ENCODE measurements at regions not wholly inside any gene's neighbourhood (a gene's known extent, or its start where the extent isn't known, plus 50 kb on each side); places are given as distances from the start of the nearest gene placed in this dataset.

GRCh38 chr5:157965040-157965678 is 106.2 kb upstream of the CLINT1 start:
- TF ChIP-seq CTCF (IDR thresholded peaks at IDR 0.05): no peak
- no peak for TF ChIP-seq POLR2A (IDR thresholded peaks at IDR 0.05)
- no peak for TF ChIP-seq POLR2AphosphoS5 (IDR thresholded peaks at IDR 0.05)
